Muscle of leg (tissue), 3 donors: ENCODE measurements at regions not wholly inside any gene's neighbourhood (a gene's known extent, or its start where the extent isn't known, plus 50 kb on each side); places are given as distances from the start of the nearest gene placed in this dataset.
"Not testable (repeated sequence)": the region's sequence is repeated elsewhere in the genome, so short reads cannot be mapped to it uniquely, and the experiment has no call there.

Experiments
- DNase-seq: peaks from one replicate; pipeline ENCODE4 v3.0.0; 2013
- H3K27ac ChIP-seq: one replicate; pipeline ENCODE4 v1.5.1; 2013; ENCODE audit warnings: mild to moderate bottlenecking, low read length, control low read depth
- H3K27me3 ChIP-seq: one replicate; pipeline ENCODE4 v1.6.1; 2013; ENCODE audit warnings: low read length; ENCODE audit not compliant: control insufficient read depth, insufficient read depth
- H3K36me3 ChIP-seq: one replicate; pipeline ENCODE4 v1.6.1; 2013; ENCODE audit warnings: low read length; ENCODE audit not compliant: control insufficient read depth, insufficient read depth
- H3K4me1 ChIP-seq: one replicate; pipeline ENCODE4 v1.6.1; 2013; ENCODE audit warnings: low read length; ENCODE audit not compliant: control insufficient read depth, insufficient read depth
- H3K4me3 ChIP-seq: one replicate; pipeline ENCODE4 v1.5.1; 2013; ENCODE audit warnings: low read length, control low read depth
- H3K9me3 ChIP-seq: replicated peaks from 2 replicates; pipeline ENCODE4 v1.6.1; 2013; ENCODE audit warnings: low read depth, low read length; ENCODE audit not compliant: control insufficient read depth
- WGBS: methylation state at CpG from one replicate; pipeline ENCODE4 v1.1.5; 2013; ENCODE audit warnings: missing lambda C conversion rate; ENCODE audit not compliant: insufficient coverage; 5-methylcytosine and 5-hydroxymethylcytosine counted together

- no peaks in the 10 kb centered on the region for H3K36me3 ChIP-seq
- H3K27me3 ChIP-seq: no peaks in the 10 kb centered on the region
- no peaks in the 10 kb centered on the region for H3K9me3 ChIP-seq
- H3K4me3 ChIP-seq: no peak overlapping the region
- WGBS: 0% methylated on average over 1 of the region's 1 CpG
- H3K4me1 ChIP-seq: no peaks in the 10 kb centered on the region
- no peak for DNase-seq
- no peak overlapping the region for H3K27ac ChIP-seq
Measured at GRCh38 chr3:25844891-25845290, 55.0 kb downstream of the OXSM start.

- WGBS: no CpG with 5 or more reads among the region's 1 CpG
- Histone ChIP-seq H3K27me3 (no peaks in the 10 kb centered on the region), H3K4me3 (no peak overlapping the region), H3K4me1 (no peaks in the 10 kb centered on the region), H3K36me3 (no peaks in the 10 kb centered on the region), H3K27ac (no peak overlapping the region), H3K9me3 (no peaks in the 10 kb centered on the region)
- DNase-seq: no peak
Measured at GRCh38 chr3:25846282-25846681, 56.4 kb downstream of the OXSM start.

- no peaks in the 10 kb centered on the region for H3K4me1 ChIP-seq
- no peak overlapping the region for H3K27ac ChIP-seq
- no peak for DNase-seq
- H3K27me3 ChIP-seq: no peaks in the 10 kb centered on the region
- whole genome bisulfite sequencing: 80% methylated on average over 1 of the region's 6 CpGs
- H3K36me3 ChIP-seq: no peaks in the 10 kb centered on the region
- H3K9me3 ChIP-seq: no peaks in the 10 kb centered on the region
- no peak overlapping the region for H3K4me3 ChIP-seq
Measured at GRCh38 chr3:25849091-25849490, 59.2 kb downstream of the OXSM start.

GRCh38 chr3:25849641-25850385 lies 59.9 kb downstream of the OXSM start:
- Histone ChIP-seq H3K4me1 (no peaks in the 10 kb centered on the region), H3K27ac (no peak overlapping the region), H3K4me3 (no peak overlapping the region), H3K27me3 (no peaks in the 10 kb centered on the region), H3K36me3 (no peaks in the 10 kb centered on the region), H3K9me3 (no peaks in the 10 kb centered on the region)
- DNase-seq: no peak
- WGBS: 100% methylated on average over 3 of the region's 7 CpGs

- not testable (repeated sequence) for H3K4me3 ChIP-seq, H3K4me1 ChIP-seq, DNase-seq, H3K9me3 ChIP-seq, H3K27me3 ChIP-seq, H3K27ac ChIP-seq, H3K36me3 ChIP-seq
- WGBS: 97% methylated on average over 18 of the region's 21 CpGs
Measured at GRCh38 chr3:25851693-25852259, 61.9 kb downstream of the OXSM start.

GRCh38 chr3:25854214-25854613 lies 64.3 kb downstream of the OXSM start:
- DNase-seq: no peak
- Histone ChIP-seq H3K4me3 (no peak overlapping the region), H3K27ac (no peak overlapping the region), H3K9me3 (no peaks in the 10 kb centered on the region), H3K4me1 (no peaks in the 10 kb centered on the region), H3K27me3 (no peaks in the 10 kb centered on the region), H3K36me3 (no peaks in the 10 kb centered on the region)
- 86% methylated on average over 1 of the region's 1 CpG for WGBS

- Histone ChIP-seq H3K36me3 (no peaks in the 10 kb centered on the region), H3K9me3 (no peaks in the 10 kb centered on the region), H3K27me3 (no peaks in the 10 kb centered on the region), H3K4me3 (no peak overlapping the region), H3K4me1 (no peaks in the 10 kb centered on the region), H3K27ac (no peak overlapping the region)
- DNase-seq: no peak
- no CpG with 5 or more reads among the region's 3 CpGs for WGBS
Measured at GRCh38 chr3:25854635-25855034, 64.7 kb downstream of the OXSM start.

GRCh38 chr3:25855266-25855784 lies 65.4 kb downstream of the OXSM start:
- DNase-seq: no peak
- H3K27me3 ChIP-seq: no peaks in the 10 kb centered on the region
- no peaks in the 10 kb centered on the region for H3K9me3 ChIP-seq
- WGBS: no CpG with 5 or more reads among the region's 1 CpG
- no peak overlapping the region for H3K4me3 ChIP-seq
- H3K27ac ChIP-seq: no peak overlapping the region
- H3K36me3 ChIP-seq: no peaks in the 10 kb centered on the region
- no peaks in the 10 kb centered on the region for H3K4me1 ChIP-seq

GRCh38 chr3:25856902-25857518 lies 67.1 kb downstream of the OXSM start:
- H3K9me3 ChIP-seq: no peaks in the 10 kb centered on the region
- no peaks in the 10 kb centered on the region for H3K4me1 ChIP-seq
- 83% methylated on average over 2 of the region's 3 CpGs for WGBS
- H3K27me3 ChIP-seq: no peaks in the 10 kb centered on the region
- H3K36me3 ChIP-seq: no peaks in the 10 kb centered on the region
- no peak overlapping the region for H3K27ac ChIP-seq
- H3K4me3 ChIP-seq: no peak overlapping the region
- DNase-seq: peak; percentile 22

GRCh38 chr3:25861566-25861965 lies 71.7 kb downstream of the OXSM start:
- Histone ChIP-seq H3K4me1 (no peaks in the 10 kb centered on the region), H3K27ac (no peak overlapping the region), H3K4me3 (no peak overlapping the region), H3K27me3 (no peaks in the 10 kb centered on the region), H3K36me3 (no peaks in the 10 kb centered on the region), H3K9me3 (no peaks in the 10 kb centered on the region)
- DNase-seq: no peak
- WGBS: no CpG with 5 or more reads among the region's 1 CpG
